Activated T-helper 1 cell treated with anti-CD3 and anti-CD28 coated beads, Interleukin-12 subunit alpha, Interleukin-12 subunit beta, Interleukin-2, Interleukin-4 antibody, amounts not matched to agents 30 ng/mL and 10 ng/mL and 1 ng/mL, durations not matched to agents 14 hours and 24 hours and 36 hours (primary cell): ENCODE measurements at regions not wholly inside any gene's neighbourhood (a gene's known extent, or its start where the extent isn't known, plus 50 kb on each side); places are given as distances from the start of the nearest gene placed in this dataset.

ENCODE experiments used
- DNase-seq: peaks from one replicate; pipeline ENCODE4 v3.0.0; 2021; ENCODE audit warnings: low spot score
- H3K27ac Mint-ChIP-seq: one replicate; pipeline ENCODE4 v1.8.0; 2021; ENCODE audit warnings: mild to moderate bottlenecking, mixed read lengths
- H3K27me3 Mint-ChIP-seq: one replicate; pipeline ENCODE4 v1.8.0; 2022; ENCODE audit warnings: mild to moderate bottlenecking, moderate library complexity, mixed read lengths; ENCODE audit not compliant: insufficient read depth
- H3K36me3 Mint-ChIP-seq: one replicate; pipeline ENCODE4 v1.8.0; 2021; ENCODE audit warnings: low read depth, mixed read lengths
- H3K4me1 Mint-ChIP-seq: one replicate; pipeline ENCODE4 v1.8.0; 2021; ENCODE audit warnings: low read depth, mixed read lengths
- H3K4me3 Mint-ChIP-seq: one replicate; pipeline ENCODE4 v1.8.0; 2021; ENCODE audit warnings: mild to moderate bottlenecking, moderate library complexity, mixed read lengths
- H3K9me3 Mint-ChIP-seq: one replicate; pipeline ENCODE4 v1.8.0; 2021; ENCODE audit warnings: mixed read lengths
- intact Hi-C: fragments of 100-400 bp; cut with micrococcal nuclease; formaldehyde crosslinking; loops from one replicate; pipeline ENCODE4 v1.15.1; 2024

GRCh38 chr11:69422645-69423044 is 58.8 kb upstream of the LINC01488 start:
- intact Hi-C loops: loop anchor here (10.0 kb wide), 1 partner anchor 132 kb away; no protein-coding TSS in a partner anchor
- Mint-ChIP-seq H3K27me3 (peaks cover 3% of the 10 kb centered on the region), H3K27ac (no peak overlapping the region), H3K9me3 (peaks cover 21% of the 10 kb centered on the region), H3K4me1 (peaks cover 10% of the 10 kb centered on the region), H3K4me3 (no peak overlapping the region), H3K36me3 (no peaks in the 10 kb centered on the region)
- no peak for DNase-seq

- Mint-ChIP-seq H3K4me1 (peaks cover 10% of the 10 kb centered on the region), H3K27ac (no peak overlapping the region), H3K9me3 (peaks cover 21% of the 10 kb centered on the region), H3K27me3 (peaks cover 3% of the 10 kb centered on the region), H3K4me3 (no peak overlapping the region), H3K36me3 (no peaks in the 10 kb centered on the region)
- intact Hi-C loops: loop anchor here (10.0 kb wide), 1 partner anchor 132 kb away; no protein-coding TSS in a partner anchor
- no peak for DNase-seq
Measured at GRCh38 chr11:69423181-69423580, 58.3 kb upstream of the LINC01488 start.

GRCh38 chr11:69423611-69424385 is 57.7 kb upstream of the LINC01488 start:
- peaks cover 3% of the 10 kb centered on the region for H3K27me3 Mint-ChIP-seq
- H3K36me3 Mint-ChIP-seq: no peaks in the 10 kb centered on the region
- no peak overlapping the region for H3K4me3 Mint-ChIP-seq
- DNase-seq: no peak
- H3K27ac Mint-ChIP-seq: no peak overlapping the region
- H3K9me3 Mint-ChIP-seq: peaks cover 21% of the 10 kb centered on the region
- intact Hi-C loops: loop anchor here (10.0 kb wide), 1 partner anchor 131 kb away; no protein-coding TSS in a partner anchor
- H3K4me1 Mint-ChIP-seq: peaks cover 10% of the 10 kb centered on the region

GRCh38 chr11:69424748-69425147 is 56.7 kb upstream of the LINC01488 start:
- H3K36me3 Mint-ChIP-seq: no peaks in the 10 kb centered on the region
- H3K4me3 Mint-ChIP-seq: no peak overlapping the region
- peaks cover 21% of the 10 kb centered on the region for H3K9me3 Mint-ChIP-seq
- intact Hi-C loops: loop anchor here (10.0 kb wide), 1 partner anchor 130 kb away; no protein-coding TSS in a partner anchor
- no peak overlapping the region for H3K27ac Mint-ChIP-seq
- peaks cover 10% of the 10 kb centered on the region for H3K4me1 Mint-ChIP-seq
- DNase-seq: no peak
- H3K27me3 Mint-ChIP-seq: peaks cover 3% of the 10 kb centered on the region

- Mint-ChIP-seq H3K27ac (no peak overlapping the region), H3K9me3 (peaks cover 21% of the 10 kb centered on the region), H3K36me3 (no peaks in the 10 kb centered on the region), H3K4me3 (no peak overlapping the region), H3K27me3 (peaks cover 3% of the 10 kb centered on the region), H3K4me1 (peaks cover 10% of the 10 kb centered on the region)
- DNase-seq: no peak
- intact Hi-C loops: loop anchor here (10.0 kb wide), 1 partner anchor 129 kb away; no protein-coding TSS in a partner anchor
Measured at GRCh38 chr11:69425444-69425843, 56.0 kb upstream of the LINC01488 start.

GRCh38 chr11:69425895-69426544 is 55.4 kb upstream of the LINC01488 start:
- intact Hi-C loops: loop anchor here (10.0 kb wide), 1 partner anchor 129 kb away; no protein-coding TSS in a partner anchor
- DNase-seq: no peak

GRCh38 chr11:69427337-69427736 is 54.1 kb upstream of the LINC01488 start:
- no peak for DNase-seq
- peaks cover 3% of the 10 kb centered on the region for H3K27me3 Mint-ChIP-seq
- no peaks in the 10 kb centered on the region for H3K36me3 Mint-ChIP-seq
- H3K4me3 Mint-ChIP-seq: no peak overlapping the region
- intact Hi-C loops: loop anchor here (10.0 kb wide), 1 partner anchor 127 kb away; no protein-coding TSS in a partner anchor
- peaks cover 10% of the 10 kb centered on the region for H3K4me1 Mint-ChIP-seq
- H3K27ac Mint-ChIP-seq: no peak overlapping the region
- H3K9me3 Mint-ChIP-seq: peaks cover 21% of the 10 kb centered on the region

More at GRCh38 chr11:69425895-69426544, 55.4 kb upstream of the LINC01488 start:
- Mint-ChIP-seq H3K27me3 (peaks cover 3% of the 10 kb centered on the region), H3K9me3 (peaks cover 21% of the 10 kb centered on the region), H3K4me1 (peaks cover 10% of the 10 kb centered on the region), H3K4me3 (no peak overlapping the region), H3K27ac (peak overlapping the region; percentile 31), H3K36me3 (no peaks in the 10 kb centered on the region)

GRCh38 chr11:69427906-69428880 is 53.3 kb upstream of the LINC01488 start:
- DNase-seq: no peak
- Mint-ChIP-seq H3K9me3 (peaks cover 21% of the 10 kb centered on the region), H3K27ac (no peak overlapping the region), H3K4me3 (no peak overlapping the region), H3K4me1 (peaks cover 10% of the 10 kb centered on the region), H3K27me3 (peaks cover 3% of the 10 kb centered on the region), H3K36me3 (no peaks in the 10 kb centered on the region)
- intact Hi-C loops: loop anchor here (10.0 kb wide), 1 partner anchor 127 kb away; no protein-coding TSS in a partner anchor

GRCh38 chr11:69429716-69430491 is 51.6 kb upstream of the LINC01488 start:
- Mint-ChIP-seq H3K27ac (no peak overlapping the region), H3K4me1 (peaks cover 10% of the 10 kb centered on the region), H3K9me3 (peaks cover 9% of the 10 kb centered on the region), H3K4me3 (no peak overlapping the region), H3K36me3 (no peaks in the 10 kb centered on the region), H3K27me3 (peaks cover 5% of the 10 kb centered on the region)
- intact Hi-C loops: loop anchor here (10.0 kb wide), 1 partner anchor 125 kb away; no protein-coding TSS in a partner anchor
- DNase-seq: no peak

GRCh38 chr11:69430566-69430965 is 50.9 kb upstream of the LINC01488 start:
- DNase-seq: no peak
- Mint-ChIP-seq H3K27ac (no peak overlapping the region), H3K36me3 (no peaks in the 10 kb centered on the region), H3K27me3 (peaks cover 3% of the 10 kb centered on the region), H3K4me1 (peaks cover 8% of the 10 kb centered on the region), H3K4me3 (no peak overlapping the region), H3K9me3 (peaks cover 2% of the 10 kb centered on the region)
- intact Hi-C loops: no loop called here

- Mint-ChIP-seq H3K4me3 (no peak overlapping the region), H3K27ac (no peak overlapping the region), H3K27me3 (peaks cover 1% of the 10 kb centered on the region), H3K9me3 (no peaks in the 10 kb centered on the region), H3K4me1 (peaks cover 2% of the 10 kb centered on the region), H3K36me3 (no peaks in the 10 kb centered on the region)
- DNase-seq: no peak
- intact Hi-C loops: no loop called here
Measured at GRCh38 chr11:69431136-69431535, 50.3 kb upstream of the LINC01488 start.
